Stomach (tissue), 8 donors: ENCODE measurements at regions not wholly inside any gene's neighbourhood (a gene's known extent, or its start where the extent isn't known, plus 50 kb on each side); places are given as distances from the start of the nearest gene placed in this dataset.
A peak's percentile ranks its signal among the peaks of the same experiment; 100 is the strongest.

Experiments
- DNase-seq, 2 donors: peaks; one replicate each; pipeline versions ENCODE4 v3.0.0 to v3.0.0-alpha.2; 2013 to 2019
- H3K27ac ChIP-seq, 5 donors: fragments of 200-600 bp in 4 of 5; sonication (generic) in 4 of 5; one replicate each; pipeline ENCODE4 v1.5.1; 2013 to 2019; ENCODE audit warnings: mild to moderate bottlenecking in 1 of 5, moderate library complexity in 1 of 5
- H3K27me3 ChIP-seq, 3 donors: fragments of 200-600 bp; sonication (generic); one replicate each; pipeline ENCODE4 v1.5.1; 2017 to 2019; ENCODE audit warnings: mixed run types in 1 of 3
- H3K36me3 ChIP-seq, 4 donors: fragments of 200-600 bp; sonication (generic); 1 replicate in 3 of 4; 2 replicates in 1 of 4; pipeline ENCODE4 v1.5.1; 2016 to 2019
- H3K4me1 ChIP-seq, 4 donors: fragments of 200-600 bp; sonication (generic); one replicate each; pipeline ENCODE4 v1.5.1; 2016 to 2019
- H3K4me3 ChIP-seq, 4 donors: fragments of 200-600 bp; sonication (generic) in 3 of 4; one replicate each; pipeline ENCODE4 v1.5.1; 2016 to 2019; ENCODE audit warnings: mild to moderate bottlenecking in 1 of 4
- H3K9me3 ChIP-seq, 4 donors: fragments of 200-600 bp; sonication (generic); one replicate each; pipeline ENCODE4 v1.5.1; 2016 to 2019
- EP300 ChIP-seq: sonication (generic); formaldehyde crosslinking; IDR thresholded peaks from one replicate; pipeline ENCODE4 v1.6.1; 2017; ENCODE audit warnings: antibody characterized with exemption
- POLR2A ChIP-seq, 4 donors: fragments of 450-650 bp; IDR thresholded peaks; one replicate each; pipeline ENCODE4 v1.6.1; 2016; ENCODE audit warnings: antibody characterized with exemption in 4 of 4, control low read depth in 2 of 4, mild to moderate bottlenecking in 1 of 4, moderate library complexity in 1 of 4
- POLR2AphosphoS5 ChIP-seq, 3 donors: sonication (generic); formaldehyde crosslinking; IDR thresholded peaks; one replicate each; pipeline ENCODE4 v1.6.1; 2016; ENCODE audit warnings: antibody characterized with exemption in 3 of 3
- WGBS, 5 donors: extraction: QIAGEN DNeasy Blood & Tissue Kit in 3 of 5; methylation state at CpG; one replicate each; pipeline versions ENCODE4 v1.1.5 to v1.1.7; 2013 to 2018; 5-methylcytosine and 5-hydroxymethylcytosine counted together
- intact Hi-C: fragments of 100-400 bp; cut with DNase I; formaldehyde crosslinking; loops from one replicate; pipeline ENCODE4 v1.15.1; 2023; ENCODE audit warnings: low total_unique reads
- TF ChIP-seq, protein P1 (sequence below), 7 experiments: fragments of 450-650 bp in 4 of 7; fragments of 200-600 bp in 3 of 7; sonication (generic) in 3 of 7; IDR thresholded peaks; one replicate each; pipeline ENCODE4 v1.5.1; 2016 to 2019; ENCODE audit warnings: antibody characterized with exemption in 7 of 7, control low read depth in 2 of 7, mild to moderate bottlenecking in 1 of 7
- donor health status: healthy with polysubstance abuse.
- donor health status: Bipolar disorder and iron deficiency.
- donor health status: healthy.

DNA sequence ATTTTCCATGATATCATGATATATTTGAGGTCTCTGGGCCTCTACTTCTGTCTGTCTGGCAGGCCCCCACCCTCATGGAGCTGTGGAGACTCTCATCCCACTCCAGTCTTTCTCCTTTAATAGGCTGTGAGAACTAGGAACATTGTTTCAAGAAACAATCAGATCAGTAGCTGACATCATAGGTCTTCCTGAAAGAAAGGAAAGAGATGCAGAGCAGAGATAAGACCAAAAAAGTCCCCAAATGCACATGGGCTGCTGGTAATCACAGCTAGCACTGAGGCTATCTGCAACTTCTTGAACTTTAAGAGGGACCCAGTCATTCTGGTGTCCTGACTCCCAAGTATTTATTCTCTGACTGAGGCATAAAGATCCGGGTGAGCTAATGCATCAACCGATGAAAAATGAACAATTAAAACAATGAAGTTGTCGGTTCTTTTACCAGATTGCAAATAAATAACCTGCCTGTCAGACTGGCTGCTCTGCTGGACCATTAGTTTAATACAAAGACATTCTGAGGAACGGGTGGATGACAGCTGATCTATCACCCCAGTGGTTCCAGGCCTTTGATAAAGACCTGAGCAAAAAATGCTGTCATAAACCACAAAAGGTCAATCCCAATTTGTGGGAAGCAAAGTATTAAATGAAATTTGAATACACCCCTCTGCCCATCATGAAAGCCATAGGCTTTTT, 780.8 kb upstream of the GOLIM4 start:
- no peaks in the 10 kb centered on the region for H3K9me3 ChIP-seq
- intact Hi-C loops: no loop called here
- H3K27me3 ChIP-seq: no peaks in the 10 kb centered on the region
- 41 to 60% (median 56%) methylated on average over 4 of the region's 4 CpGs for WGBS, 5 donors
- TF ChIP-seq, protein P1, sequence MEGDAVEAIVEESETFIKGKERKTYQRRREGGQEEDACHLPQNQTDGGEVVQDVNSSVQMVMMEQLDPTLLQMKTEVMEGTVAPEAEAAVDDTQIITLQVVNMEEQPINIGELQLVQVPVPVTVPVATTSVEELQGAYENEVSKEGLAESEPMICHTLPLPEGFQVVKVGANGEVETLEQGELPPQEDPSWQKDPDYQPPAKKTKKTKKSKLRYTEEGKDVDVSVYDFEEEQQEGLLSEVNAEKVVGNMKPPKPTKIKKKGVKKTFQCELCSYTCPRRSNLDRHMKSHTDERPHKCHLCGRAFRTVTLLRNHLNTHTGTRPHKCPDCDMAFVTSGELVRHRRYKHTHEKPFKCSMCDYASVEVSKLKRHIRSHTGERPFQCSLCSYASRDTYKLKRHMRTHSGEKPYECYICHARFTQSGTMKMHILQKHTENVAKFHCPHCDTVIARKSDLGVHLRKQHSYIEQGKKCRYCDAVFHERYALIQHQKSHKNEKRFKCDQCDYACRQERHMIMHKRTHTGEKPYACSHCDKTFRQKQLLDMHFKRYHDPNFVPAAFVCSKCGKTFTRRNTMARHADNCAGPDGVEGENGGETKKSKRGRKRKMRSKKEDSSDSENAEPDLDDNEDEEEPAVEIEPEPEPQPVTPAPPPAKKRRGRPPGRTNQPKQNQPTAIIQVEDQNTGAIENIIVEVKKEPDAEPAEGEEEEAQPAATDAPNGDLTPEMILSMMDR (IDR thresholded peaks at IDR 0.05): no peak
- no peak for TF ChIP-seq POLR2A (IDR thresholded peaks at IDR 0.05)
- TF ChIP-seq EP300: no peak
- no peak for TF ChIP-seq POLR2AphosphoS5 (IDR thresholded peaks at IDR 0.05)
- no peaks in the 10 kb centered on the region for H3K36me3 ChIP-seq
- H3K4me1 ChIP-seq: peaks cover 0 to 43% (median 5%) of the 10 kb centered on the region in 4 donors
- H3K4me3 ChIP-seq: no peak overlapping the region
- no peak for DNase-seq
- H3K27ac ChIP-seq: no peak overlapping the region

DNA sequence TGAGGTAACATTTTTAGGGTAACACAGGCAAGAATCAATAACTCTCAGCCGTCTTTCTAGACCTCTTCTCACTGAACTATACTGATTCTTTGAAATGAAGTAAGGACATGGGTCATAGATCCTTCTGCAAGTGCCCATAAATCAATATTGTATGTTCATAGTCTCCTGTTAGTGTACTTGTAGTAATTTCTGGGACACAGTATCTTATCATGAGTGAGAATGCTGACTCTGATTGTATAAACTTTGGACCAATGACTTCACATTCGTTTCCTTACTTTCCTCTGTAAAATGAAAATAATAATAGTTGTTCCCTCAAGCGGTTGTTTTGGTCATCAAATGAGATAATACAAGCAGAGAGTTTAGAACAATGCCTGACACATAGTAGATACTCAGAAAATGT, 777.1 kb upstream of the GOLIM4 start:
- Histone ChIP-seq H3K9me3 (no peaks in the 10 kb centered on the region), H3K27me3 (no peaks in the 10 kb centered on the region), H3K4me3 (no peak overlapping the region), H3K27ac (no peak overlapping the region), H3K4me1 (peaks cover 0 to 50% (median 8%) of the 10 kb centered on the region in 4 donors), H3K36me3 (no peaks in the 10 kb centered on the region)
- no peak for TF ChIP-seq EP300
- TF ChIP-seq POLR2A (IDR thresholded peaks at IDR 0.05): no peak
- 47 to 67% (median 55%) methylated on average over 3 of the region's 3 CpGs for WGBS, 5 donors
- intact Hi-C loops: no loop called here
- DNase-seq: no peak

DNA sequence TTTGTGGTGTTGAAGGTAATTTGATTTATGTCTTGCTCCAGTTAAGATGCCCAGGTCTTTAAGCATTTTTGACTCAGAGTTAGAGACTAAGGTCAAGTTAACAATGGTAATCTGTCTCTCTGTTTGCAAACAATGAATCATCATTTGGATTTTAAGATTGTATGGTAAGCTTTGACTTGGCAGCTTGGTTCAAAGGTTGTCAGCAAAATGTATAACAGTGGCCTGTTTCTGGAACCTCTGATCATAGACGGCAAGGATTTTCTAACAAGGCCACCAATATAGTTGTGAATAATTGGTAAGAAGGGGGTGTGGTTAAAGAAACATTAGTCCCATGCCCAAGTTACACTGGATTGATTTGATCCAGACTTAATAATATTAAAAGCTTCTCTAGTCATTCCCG, 775.2 kb upstream of the GOLIM4 start:
- TF ChIP-seq EP300 (no peak), POLR2AphosphoS5 (IDR thresholded peaks at IDR 0.05) (peak in 1 of 3 donors; percentile 52)
- DNase-seq: no peak
- Histone ChIP-seq H3K27me3 (no peaks in the 10 kb centered on the region), H3K9me3 (no peaks in the 10 kb centered on the region), H3K27ac (peak overlapping the region in 2 of 5 donors; percentile 6 to 9), H3K4me3 (no peak overlapping the region), H3K4me1 (peaks cover 0 to 49% (median 8%) of the 10 kb centered on the region in 4 donors), H3K36me3 (no peaks in the 10 kb centered on the region)
- intact Hi-C loops: no loop called here
- 37 to 63% (median 48%) methylated on average over 2 of the region's 2 CpGs for WGBS, 5 donors

DNA sequence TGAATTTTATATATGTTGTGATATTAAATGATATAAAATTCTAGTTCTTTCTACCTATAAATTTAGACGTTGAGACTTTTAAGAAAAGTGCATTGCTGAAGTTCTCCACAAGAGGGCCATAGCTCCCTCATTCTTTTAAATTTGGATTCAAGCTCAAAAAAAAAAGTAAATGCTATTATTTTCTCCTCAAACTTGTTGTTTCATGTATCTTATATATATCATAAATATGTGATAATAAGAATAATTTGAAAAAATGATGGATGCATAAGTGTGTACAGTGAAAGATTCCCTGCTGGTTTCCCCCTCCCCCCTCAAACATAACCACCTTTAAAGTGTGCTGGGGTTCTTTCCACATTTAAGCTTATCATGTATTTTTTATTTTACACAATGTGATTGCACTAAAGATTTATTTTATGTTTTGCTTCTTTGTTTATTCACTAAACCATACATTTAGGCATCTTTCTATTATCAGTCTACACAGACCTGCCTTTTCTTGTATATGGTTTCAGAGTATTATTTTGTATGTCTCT, 769.4 kb upstream of the GOLIM4 start:
- 0 to 4% (median 0%) methylated on average over 1 of the region's 1 CpG for WGBS, 5 donors
- Histone ChIP-seq H3K27ac (peak overlapping the region in 4 of 5 donors; percentile 41 to 54 (median 48)), H3K36me3 (no peaks in the 10 kb centered on the region), H3K9me3 (no peaks in the 10 kb centered on the region), H3K4me1 (peaks cover 0 to 59% (median 19%) of the 10 kb centered on the region in 4 donors), H3K27me3 (no peaks in the 10 kb centered on the region), H3K4me3 (peak overlapping the region; percentile 17 to 24 (median 22))
- TF ChIP-seq POLR2A (IDR thresholded peaks at IDR 0.05): no peak
- TF ChIP-seq, protein P1 (IDR thresholded peaks at IDR 0.05): peak in 5 of 7 experiments; percentile 46 to 68 (median 65)
- DNase-seq: peak in 1 of 2 donors; percentile 65
- intact Hi-C loops: no loop called here

DNA sequence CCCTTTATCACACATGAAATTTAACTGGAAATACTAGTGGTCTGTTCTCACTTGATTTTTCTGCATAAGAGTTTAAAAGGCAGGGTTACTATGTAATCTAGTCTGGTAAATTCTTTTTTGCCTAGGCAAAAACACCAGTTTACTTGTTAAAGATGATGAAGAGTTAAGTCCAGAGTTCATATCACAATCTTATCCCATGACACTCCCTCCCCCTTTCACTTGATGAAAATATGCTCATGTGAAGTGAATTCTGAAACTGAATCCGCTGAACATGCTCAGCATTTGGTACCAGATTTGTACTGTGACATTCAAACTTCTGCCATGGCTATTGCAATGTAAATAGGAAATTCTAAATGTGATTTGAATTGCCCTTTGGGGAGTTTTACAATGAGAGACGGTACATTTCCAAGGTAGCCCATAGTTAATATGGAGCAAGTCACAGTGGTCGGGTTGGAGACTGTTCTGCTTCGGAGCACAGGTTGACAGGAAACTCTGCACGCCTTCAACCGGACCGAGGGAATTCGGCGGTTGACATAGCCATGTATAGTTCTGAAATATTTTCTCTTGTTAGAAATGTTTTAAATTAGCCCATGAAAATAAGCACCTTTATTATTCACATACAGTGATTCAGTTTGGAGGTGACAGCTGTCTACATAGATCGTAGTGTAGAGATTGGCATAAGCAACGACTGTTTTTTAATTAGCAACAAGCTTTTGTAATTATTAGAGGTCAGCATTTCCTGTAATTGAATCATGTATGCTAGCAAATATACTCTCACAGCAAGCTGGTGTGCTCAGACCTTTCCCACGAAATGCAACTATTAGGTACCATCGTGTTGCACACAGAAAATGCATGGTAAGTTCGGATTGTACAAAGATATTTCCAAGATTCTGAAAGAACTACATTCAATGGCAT, 768.6 kb upstream of the GOLIM4 start:
- TF ChIP-seq POLR2AphosphoS5 (IDR thresholded peaks at IDR 0.05): no peak
- TF ChIP-seq EP300: no peak
- TF ChIP-seq POLR2A (IDR thresholded peaks at IDR 0.05): no peak
- TF ChIP-seq, protein P1 (IDR thresholded peaks at IDR 0.05): no peak
- Histone ChIP-seq H3K27ac (peak overlapping the region; percentile 41 to 72 (median 52)), H3K36me3 (no peaks in the 10 kb centered on the region), H3K4me3 (peak overlapping the region; percentile 17 to 24 (median 22)), H3K4me1 (peaks cover 0 to 66% (median 21%) of the 10 kb centered on the region in 4 donors), H3K27me3 (no peaks in the 10 kb centered on the region), H3K9me3 (no peaks in the 10 kb centered on the region)
- intact Hi-C loops: no loop called here
- DNase-seq: no peak
- WGBS, 5 donors: 26 to 46% (median 43%) methylated on average over 14 of the region's 14 CpGs
